Naive B cell (primary cell): ENCODE measurements at regions not wholly inside any gene's neighbourhood (a gene's known extent, or its start where the extent isn't known, plus 50 kb on each side); places are given as distances from the start of the nearest gene placed in this dataset.

Experiments
- ATAC-seq, 2 donors: fragments of 150-1000 bp; cut with Tn5 transposase; 2 replicates each; pipeline ENCODE4 v1.10.0; 2021; ENCODE audit warnings: low read depth in 2 of 2, mild to moderate bottlenecking in 2 of 2, moderate library complexity in 2 of 2
- DNase-seq: peaks from one replicate; pipeline ENCODE4 v3.0.0; 2022
- H3K27ac Mint-ChIP-seq, 6 donors: one replicate each; pipeline ENCODE4 v1.8.0; 2020 to 2022; ENCODE audit warnings: mild to moderate bottlenecking in 6 of 6, mixed read lengths in 6 of 6, moderate library complexity in 5 of 6, inconsistent platforms in 2 of 6
- H3K27me3 Mint-ChIP-seq, 3 donors: one replicate each; pipeline ENCODE4 v1.8.0; 2021 to 2022; ENCODE audit warnings: mixed read lengths in 3 of 3, mild to moderate bottlenecking in 1 of 3
- H3K36me3 Mint-ChIP-seq, 2 donors: one replicate each; pipeline ENCODE4 v1.8.0; 2020 to 2022; ENCODE audit warnings: mixed read lengths in 2 of 2, inconsistent platforms in 1 of 2, mild to moderate bottlenecking in 1 of 2
- H3K4me1 Mint-ChIP-seq, 3 donors: one replicate each; pipeline ENCODE4 v1.8.0; 2020 to 2022; ENCODE audit warnings: mixed read lengths in 3 of 3, inconsistent platforms in 1 of 3, mild to moderate bottlenecking in 1 of 3, moderate library complexity in 1 of 3
- H3K4me3 Mint-ChIP-seq, 8 donors: one replicate each; pipeline ENCODE4 v1.8.0; 2020 to 2022; ENCODE audit warnings: mild to moderate bottlenecking in 8 of 8, mixed read lengths in 8 of 8, moderate library complexity in 8 of 8, inconsistent platforms in 2 of 8
- H3K9me3 Mint-ChIP-seq, 7 donors: one replicate each; pipeline ENCODE4 v1.8.0; 2020 to 2022; ENCODE audit warnings: mixed read lengths in 7 of 7, mild to moderate bottlenecking in 5 of 7, inconsistent platforms in 2 of 7, moderate library complexity in 1 of 7

GRCh38 chr7:145902123-145902522 is 214.5 kb upstream of the CNTNAP2 start:
- peaks cover under 1 to 24% (median 12%) of the 10 kb centered on the region in 7 donors for H3K9me3 Mint-ChIP-seq
- H3K4me1 Mint-ChIP-seq: no peaks in the 10 kb centered on the region
- no peak overlapping the region for H3K4me3 Mint-ChIP-seq
- no peak for DNase-seq
- H3K27me3 Mint-ChIP-seq: no peaks in the 10 kb centered on the region
- no peaks in the 10 kb centered on the region for H3K36me3 Mint-ChIP-seq
- H3K27ac Mint-ChIP-seq: no peak overlapping the region
- no peak for ATAC-seq

- H3K9me3 Mint-ChIP-seq: peaks cover 2 to 30% (median 14%) of the 10 kb centered on the region in 7 donors
- no peak for DNase-seq
- H3K4me3 Mint-ChIP-seq: no peak overlapping the region
- H3K36me3 Mint-ChIP-seq: no peaks in the 10 kb centered on the region
- no peaks in the 10 kb centered on the region for H3K4me1 Mint-ChIP-seq
- no peak overlapping the region for H3K27ac Mint-ChIP-seq
- ATAC-seq: no peak
- no peaks in the 10 kb centered on the region for H3K27me3 Mint-ChIP-seq
Measured at GRCh38 chr7:145899938-145900337, 216.7 kb upstream of the CNTNAP2 start.

GRCh38 chr7:145893925-145894535 is 222.6 kb upstream of the CNTNAP2 start:
- ATAC-seq (no peak), DNase-seq (no peak)
- Mint-ChIP-seq H3K4me1 (no peaks in the 10 kb centered on the region), H3K4me3 (no peak overlapping the region), H3K9me3 (peaks cover 2 to 17% (median 8%) of the 10 kb centered on the region in 7 donors), H3K36me3 (no peaks in the 10 kb centered on the region), H3K27ac (no peak overlapping the region), H3K27me3 (no peaks in the 10 kb centered on the region)

GRCh38 chr7:145884716-145885514 is 231.7 kb upstream of the CNTNAP2 start:
- no peaks in the 10 kb centered on the region for H3K36me3 Mint-ChIP-seq
- peaks cover 0 to 2% (median 0%) of the 10 kb centered on the region in 7 donors for H3K9me3 Mint-ChIP-seq
- peak overlapping the region in 1 of 6 donors; percentile 26 for H3K27ac Mint-ChIP-seq
- ATAC-seq (peak; percentile 52 to 78), DNase-seq (peak; percentile 6)
- no peak overlapping the region for H3K4me3 Mint-ChIP-seq
- peaks cover 3 to 8% (median 5%) of the 10 kb centered on the region in 3 donors for H3K4me1 Mint-ChIP-seq
- no peaks in the 10 kb centered on the region for H3K27me3 Mint-ChIP-seq

- Mint-ChIP-seq H3K4me1 (no peaks in the 10 kb centered on the region), H3K4me3 (no peak overlapping the region), H3K27me3 (no peaks in the 10 kb centered on the region), H3K27ac (no peak overlapping the region), H3K36me3 (no peaks in the 10 kb centered on the region), H3K9me3 (peaks cover 0 to 6% (median 0%) of the 10 kb centered on the region in 7 donors)
- DNase-seq: no peak
- no peak for ATAC-seq
Measured at GRCh38 chr7:145876376-145876775, 240.2 kb upstream of the CNTNAP2 start.

- H3K27me3 Mint-ChIP-seq: no peaks in the 10 kb centered on the region
- H3K4me1 Mint-ChIP-seq: no peaks in the 10 kb centered on the region
- ATAC-seq (no peak), DNase-seq (no peak)
- H3K4me3 Mint-ChIP-seq: no peak overlapping the region
- no peak overlapping the region for H3K27ac Mint-ChIP-seq
- peaks cover 0 to 6% (median 0%) of the 10 kb centered on the region in 7 donors for H3K9me3 Mint-ChIP-seq
- no peaks in the 10 kb centered on the region for H3K36me3 Mint-ChIP-seq
Measured at GRCh38 chr7:145875267-145875666, 241.3 kb upstream of the CNTNAP2 start.

GRCh38 chr7:145868935-145869334 is 247.7 kb upstream of the CNTNAP2 start:
- ATAC-seq (no peak), DNase-seq (no peak)
- Mint-ChIP-seq H3K36me3 (peaks cover 8 to 15% of the 10 kb centered on the region in 2 donors), H3K4me3 (no peak overlapping the region), H3K9me3 (peaks cover 6 to 30% (median 12%) of the 10 kb centered on the region in 7 donors), H3K4me1 (no peaks in the 10 kb centered on the region), H3K27me3 (no peaks in the 10 kb centered on the region), H3K27ac (no peak overlapping the region)

- no peaks in the 10 kb centered on the region for H3K27me3 Mint-ChIP-seq
- peak overlapping the region in 1 of 6 donors; percentile 13 for H3K27ac Mint-ChIP-seq
- DNase-seq: no peak
- H3K9me3 Mint-ChIP-seq: peaks cover 3 to 20% (median 11%) of the 10 kb centered on the region in 7 donors
- peaks cover 1% of the 10 kb centered on the region in 2 donors for H3K36me3 Mint-ChIP-seq
- H3K4me3 Mint-ChIP-seq: no peak overlapping the region
- no peaks in the 10 kb centered on the region for H3K4me1 Mint-ChIP-seq
- ATAC-seq: no peak
Measured at GRCh38 chr7:145862212-145862611, 254.4 kb upstream of the CNTNAP2 start.

GRCh38 chr7:145860809-145861208 is 255.8 kb upstream of the CNTNAP2 start:
- peaks cover 0 to 1% of the 10 kb centered on the region in 2 donors for H3K36me3 Mint-ChIP-seq
- no peaks in the 10 kb centered on the region for H3K27me3 Mint-ChIP-seq
- ATAC-seq: no peak
- H3K4me1 Mint-ChIP-seq: no peaks in the 10 kb centered on the region
- DNase-seq: no peak
- peaks cover 2 to 23% (median 6%) of the 10 kb centered on the region in 7 donors for H3K9me3 Mint-ChIP-seq
- no peak overlapping the region for H3K27ac Mint-ChIP-seq
- H3K4me3 Mint-ChIP-seq: no peak overlapping the region

GRCh38 chr7:145850636-145851035 is 266.0 kb upstream of the CNTNAP2 start:
- Mint-ChIP-seq H3K9me3 (peaks cover 1 to 13% (median 4%) of the 10 kb centered on the region in 7 donors), H3K27me3 (no peaks in the 10 kb centered on the region), H3K36me3 (peaks cover 0 to 4% of the 10 kb centered on the region in 2 donors), H3K4me3 (no peak overlapping the region), H3K4me1 (no peaks in the 10 kb centered on the region), H3K27ac (no peak overlapping the region)
- DNase-seq (no peak), ATAC-seq (no peak)

- no peak for ATAC-seq
- H3K9me3 Mint-ChIP-seq: no peaks in the 10 kb centered on the region
- H3K4me3 Mint-ChIP-seq: no peak overlapping the region
- no peak for DNase-seq
- no peak overlapping the region for H3K27ac Mint-ChIP-seq
- H3K36me3 Mint-ChIP-seq: no peaks in the 10 kb centered on the region
- no peaks in the 10 kb centered on the region for H3K27me3 Mint-ChIP-seq
- H3K4me1 Mint-ChIP-seq: peaks cover 0 to 2% (median 0%) of the 10 kb centered on the region in 3 donors
Measured at GRCh38 chr7:145848691-145849090, 267.9 kb upstream of the CNTNAP2 start.

GRCh38 chr7:145845345-145845744 is 271.3 kb upstream of the CNTNAP2 start:
- ATAC-seq: no peak
- Mint-ChIP-seq H3K9me3 (no peaks in the 10 kb centered on the region), H3K36me3 (no peaks in the 10 kb centered on the region), H3K4me1 (peaks cover 0 to 2% (median 0%) of the 10 kb centered on the region in 3 donors), H3K4me3 (peak overlapping the region in 2 of 8 donors; percentile 8 to 30), H3K27me3 (no peaks in the 10 kb centered on the region), H3K27ac (no peak overlapping the region)
- no peak for DNase-seq

GRCh38 chr7:145839814-145840213 is 276.8 kb upstream of the CNTNAP2 start:
- DNase-seq (no peak), ATAC-seq (no peak)
- Mint-ChIP-seq H3K4me3 (no peak overlapping the region), H3K9me3 (peaks cover 0 to 4% (median 2%) of the 10 kb centered on the region in 7 donors), H3K36me3 (no peaks in the 10 kb centered on the region), H3K27me3 (no peaks in the 10 kb centered on the region), H3K27ac (no peak overlapping the region), H3K4me1 (no peaks in the 10 kb centered on the region)

GRCh38 chr7:145831616-145832206 is 284.9 kb upstream of the CNTNAP2 start:
- Mint-ChIP-seq H3K27ac (no peak overlapping the region), H3K4me1 (no peaks in the 10 kb centered on the region), H3K36me3 (no peaks in the 10 kb centered on the region), H3K27me3 (no peaks in the 10 kb centered on the region), H3K4me3 (no peak overlapping the region), H3K9me3 (peaks cover 0 to 4% (median 2%) of the 10 kb centered on the region in 7 donors)
- DNase-seq: no peak
- ATAC-seq: no peak
